Coronary artery (tissue), 2 donors: ENCODE measurements at regions not wholly inside any gene's neighbourhood (a gene's known extent, or its start where the extent isn't known, plus 50 kb on each side); places are given as distances from the start of the nearest gene placed in this dataset.

Source experiments
- DNase-seq: peaks from one replicate; pipeline ENCODE4 v3.0.0-alpha.2; 2017; ENCODE audit warnings: low spot score
- H3K27ac ChIP-seq, 2 donors: fragments of 200-600 bp; sonication (generic); one replicate each; pipeline ENCODE4 v1.5.1; 2016 to 2019
- H3K4me3 ChIP-seq: fragments of 200-600 bp; sonication (generic); 2 replicates; pipeline ENCODE4 v1.5.1; 2016; ENCODE audit warnings: mild to moderate bottlenecking, moderate library complexity
- CTCF ChIP-seq: fragments of 200-600 bp; sonication (generic); IDR thresholded peaks from one replicate; pipeline ENCODE4 v1.5.1; 2019; ENCODE audit warnings: antibody characterized with exemption

- TF ChIP-seq CTCF: no peak
- Histone ChIP-seq H3K27ac (peak overlapping the region in 1 of 2 donors; percentile 35), H3K4me3 (peak overlapping the region; percentile 27)
- DNase-seq: no peak
Measured at GRCh38 chr3:30161375-30161774, 445.0 kb upstream of the TGFBR2 start.

- no peak for TF ChIP-seq CTCF
- no peak overlapping the region for H3K27ac ChIP-seq
Measured at GRCh38 chr3:30162579-30162978, 443.8 kb upstream of the TGFBR2 start.

GRCh38 chr3:30166535-30166934 lies 439.9 kb upstream of the TGFBR2 start:
- TF ChIP-seq CTCF: no peak
- DNase-seq: no peak
- Histone ChIP-seq H3K27ac (no peak overlapping the region), H3K4me3 (no peak overlapping the region)

More at GRCh38 chr3:30162579-30162978, 443.8 kb upstream of the TGFBR2 start:
- no peak for DNase-seq
- H3K4me3 ChIP-seq: no peak overlapping the region

GRCh38 chr3:30167541-30168011 lies 438.8 kb upstream of the TGFBR2 start:
- Histone ChIP-seq H3K27ac (no peak overlapping the region), H3K4me3 (no peak overlapping the region)
- no peak for DNase-seq
- TF ChIP-seq CTCF: no peak

- Histone ChIP-seq H3K27ac (no peak overlapping the region), H3K4me3 (no peak overlapping the region)
- no peak for TF ChIP-seq CTCF
- DNase-seq: no peak
Measured at GRCh38 chr3:30169487-30169886, 436.9 kb upstream of the TGFBR2 start.

GRCh38 chr3:30170681-30171438 lies 435.5 kb upstream of the TGFBR2 start:
- no peak for TF ChIP-seq CTCF
- Histone ChIP-seq H3K27ac (no peak overlapping the region), H3K4me3 (no peak overlapping the region)
- DNase-seq: no peak

- Histone ChIP-seq H3K4me3 (no peak overlapping the region), H3K27ac (no peak overlapping the region)
- TF ChIP-seq CTCF: no peak
- DNase-seq: no peak
Measured at GRCh38 chr3:30174357-30174756, 432.0 kb upstream of the TGFBR2 start.
